ENCODE measurements at regions not wholly inside any gene's neighbourhood (a gene's known extent, or its start where the extent isn't known, plus 50 kb on each side); places are given as distances from the start of the nearest gene placed in this dataset.
"Not testable (repeated sequence)": the region's sequence is repeated elsewhere in the genome, so short reads cannot be mapped to it uniquely, and the experiment has no call there.

DNA sequence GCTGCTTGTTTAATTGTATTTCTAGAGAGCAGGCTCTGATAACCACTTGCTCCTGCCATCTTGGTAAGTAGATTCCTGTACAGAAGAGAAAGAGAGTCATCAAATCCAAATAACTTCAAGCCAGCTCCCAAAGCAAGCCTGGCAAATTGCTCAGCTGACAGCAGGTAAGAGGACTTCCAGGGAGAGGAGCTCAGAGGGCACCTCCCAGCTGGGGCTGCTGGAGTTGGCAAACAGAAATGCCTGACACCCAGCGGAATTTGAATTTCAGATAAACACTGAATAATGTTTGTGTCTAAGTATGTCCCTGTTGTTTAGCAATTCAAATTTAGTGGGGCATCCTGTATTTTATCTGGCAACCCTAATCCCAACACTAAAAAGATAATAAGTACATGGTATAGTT lies 86.2 kb downstream of the MYL12B start (continued):
- TF ChIP-seq, protein P1, sequence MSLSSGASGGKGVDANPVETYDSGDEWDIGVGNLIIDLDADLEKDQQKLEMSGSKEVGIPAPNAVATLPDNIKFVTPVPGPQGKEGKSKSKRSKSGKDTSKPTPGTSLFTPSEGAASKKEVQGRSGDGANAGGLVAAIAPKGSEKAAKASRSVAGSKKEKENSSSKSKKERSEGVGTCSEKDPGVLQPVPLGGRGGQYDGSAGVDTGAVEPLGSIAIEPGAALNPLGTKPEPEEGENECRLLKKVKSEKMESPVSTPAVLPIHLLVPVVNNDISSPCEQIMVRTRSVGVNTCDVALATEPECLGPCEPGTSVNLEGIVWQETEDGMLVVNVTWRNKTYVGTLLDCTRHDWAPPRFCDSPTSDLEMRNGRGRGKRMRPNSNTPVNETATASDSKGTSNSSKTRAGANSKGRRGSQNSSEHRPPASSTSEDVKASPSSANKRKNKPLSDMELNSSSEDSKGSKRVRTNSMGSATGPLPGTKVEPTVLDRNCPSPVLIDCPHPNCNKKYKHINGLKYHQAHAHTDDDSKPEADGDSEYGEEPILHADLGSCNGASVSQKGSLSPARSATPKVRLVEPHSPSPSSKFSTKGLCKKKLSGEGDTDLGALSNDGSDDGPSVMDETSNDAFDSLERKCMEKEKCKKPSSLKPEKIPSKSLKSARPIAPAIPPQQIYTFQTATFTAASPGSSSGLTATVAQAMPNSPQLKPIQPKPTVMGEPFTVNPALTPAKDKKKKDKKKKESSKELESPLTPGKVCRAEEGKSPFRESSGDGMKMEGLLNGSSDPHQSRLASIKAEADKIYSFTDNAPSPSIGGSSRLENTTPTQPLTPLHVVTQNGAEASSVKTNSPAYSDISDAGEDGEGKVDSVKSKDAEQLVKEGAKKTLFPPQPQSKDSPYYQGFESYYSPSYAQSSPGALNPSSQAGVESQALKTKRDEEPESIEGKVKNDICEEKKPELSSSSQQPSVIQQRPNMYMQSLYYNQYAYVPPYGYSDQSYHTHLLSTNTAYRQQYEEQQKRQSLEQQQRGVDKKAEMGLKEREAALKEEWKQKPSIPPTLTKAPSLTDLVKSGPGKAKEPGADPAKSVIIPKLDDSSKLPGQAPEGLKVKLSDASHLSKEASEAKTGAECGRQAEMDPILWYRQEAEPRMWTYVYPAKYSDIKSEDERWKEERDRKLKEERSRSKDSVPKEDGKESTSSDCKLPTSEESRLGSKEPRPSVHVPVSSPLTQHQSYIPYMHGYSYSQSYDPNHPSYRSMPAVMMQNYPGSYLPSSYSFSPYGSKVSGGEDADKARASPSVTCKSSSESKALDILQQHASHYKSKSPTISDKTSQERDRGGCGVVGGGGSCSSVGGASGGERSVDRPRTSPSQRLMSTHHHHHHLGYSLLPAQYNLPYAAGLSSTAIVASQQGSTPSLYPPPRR (CRISPR knock-in tag; IDR thresholded peaks at IDR 0.05; ENCODE audit: borderline replicate concordance): no peak
- TF ChIP-seq ZSCAN25 (CRISPR knock-in tag; IDR thresholded peaks at IDR 0.05): no peak
- no peak for TF ChIP-seq ARNTL (CRISPR knock-in tag; IDR thresholded peaks at IDR 0.05)
- TF ChIP-seq, protein P2, sequence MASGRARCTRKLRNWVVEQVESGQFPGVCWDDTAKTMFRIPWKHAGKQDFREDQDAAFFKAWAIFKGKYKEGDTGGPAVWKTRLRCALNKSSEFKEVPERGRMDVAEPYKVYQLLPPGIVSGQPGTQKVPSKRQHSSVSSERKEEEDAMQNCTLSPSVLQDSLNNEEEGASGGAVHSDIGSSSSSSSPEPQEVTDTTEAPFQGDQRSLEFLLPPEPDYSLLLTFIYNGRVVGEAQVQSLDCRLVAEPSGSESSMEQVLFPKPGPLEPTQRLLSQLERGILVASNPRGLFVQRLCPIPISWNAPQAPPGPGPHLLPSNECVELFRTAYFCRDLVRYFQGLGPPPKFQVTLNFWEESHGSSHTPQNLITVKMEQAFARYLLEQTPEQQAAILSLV (CRISPR knock-in tag; IDR thresholded peaks at IDR 0.05; ENCODE audit: borderline replicate concordance): no peak

DNA sequence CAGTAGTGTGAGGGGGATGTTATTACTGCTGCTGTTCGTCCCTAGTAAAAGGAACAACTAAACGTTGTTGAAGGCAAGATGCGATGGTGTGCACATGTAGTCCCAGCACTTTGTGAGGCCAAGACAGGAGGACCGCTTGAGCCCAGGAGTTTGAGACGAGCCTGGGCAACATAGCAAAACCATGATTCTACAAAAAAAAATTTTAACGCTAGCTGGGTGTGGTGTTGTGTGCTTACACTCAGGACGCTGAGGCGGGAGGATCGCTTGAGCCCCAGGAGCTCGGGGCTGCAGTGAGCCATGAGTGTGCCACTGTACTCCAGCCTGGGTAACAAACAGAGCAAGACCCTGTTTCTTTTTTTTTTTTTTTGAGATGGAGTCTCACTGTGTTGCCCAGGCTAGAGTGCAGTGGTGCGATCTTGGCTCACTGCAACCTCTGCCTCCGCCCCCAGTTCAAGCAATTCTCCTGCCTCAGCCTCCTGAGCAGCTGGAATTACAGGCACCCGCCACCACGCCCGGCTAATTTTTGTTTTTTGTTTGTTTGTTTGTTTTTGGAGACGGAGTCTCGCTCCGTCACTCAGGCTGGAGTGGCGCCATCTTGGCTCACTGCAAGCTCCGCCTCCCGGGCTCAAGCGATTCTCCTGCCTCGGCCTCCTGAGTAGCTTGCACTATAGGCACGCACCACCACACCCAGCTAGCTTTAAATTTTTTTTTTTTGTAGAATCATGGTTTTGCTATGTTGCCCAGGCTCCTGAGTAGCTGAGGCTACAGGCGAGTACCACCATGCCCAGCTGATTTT lies 87.3 kb downstream of the MYL12B start:
- WGBS (ENCODE audit: low lambda C conversion rate): 78% methylated on average over 25 of the region's 25 CpGs
- H3K27ac ChIP-seq (ENCODE audit: extremely low read length, insufficient read depth, low read length); FAIRE-seq; CTCF ChIA-PET (ENCODE audit: low intra/inter-chr PET ratio, low total read pairs); H3K4me1 ChIP-seq (ENCODE audit: insufficient read depth, low read length); POLR2A ChIA-PET; H3K4me3 ChIP-seq (replicated peaks in 1 of 3; ENCODE audit: insufficient read depth in 1 of 3, low read depth in 2 of 3, low read length in 3 of 3); H3K9me3 ChIP-seq (ENCODE audit: low read length); H3K79me2 ChIP-seq (ENCODE audit: insufficient read depth, low read length); intact Hi-C loops (cut with micrococcal nuclease; ENCODE audit: unreplicated experiment); in situ Hi-C loops (cut with HindIII; ENCODE audit: extremely low pct_ligation_motif_present, low pct_unique_long_range_greater_than_20kb); ATAC-seq; H3K36me3 ChIP-seq (replicated peaks in 1 of 2; ENCODE audit: control insufficient read depth in 1 of 2, insufficient read depth in 2 of 2, low read length in 2 of 2); H2AFZ ChIP-seq (ENCODE audit: low read length); BruUV-seq (replicated peaks); H3K4me2 ChIP-seq (ENCODE audit: low read depth, low read length); H4K20me1 ChIP-seq (ENCODE audit: insufficient read depth, low read length); DNase-seq (ENCODE audit: low spot score); H3K9ac ChIP-seq (ENCODE audit: insufficient read depth, low read depth, low read length): not testable (repeated sequence)
- H3K27me3 ChIP-seq (ENCODE audit: control insufficient read depth in 1 of 2, insufficient read depth in 2 of 2, low read length in 2 of 2): peaks cover 0 to 10% of the 10 kb centered on the region in 2 experiments; a peak in 1 of 5 replicates
